TTC549 (cell line): ENCODE measurements at regions not wholly inside any gene's neighbourhood (a gene's known extent, or its start where the extent isn't known, plus 50 kb on each side); places are given as distances from the start of the nearest gene placed in this dataset.
"Not testable (repeated sequence)": the region's sequence is repeated elsewhere in the genome, so short reads cannot be mapped to it uniquely, and the experiment has no call there.

ENCODE experiments used
- FAIRE-seq: peaks from 2 replicates; lab custom pipeline; 2012; peaks lifted over from hg19 to GRCh38; lab: Jason Lieb, UNC

- no peak for FAIRE-seq
Observed at GRCh38 chr10:90031776-90032175, 330.4 kb downstream of the KIF20B start.

DNA sequence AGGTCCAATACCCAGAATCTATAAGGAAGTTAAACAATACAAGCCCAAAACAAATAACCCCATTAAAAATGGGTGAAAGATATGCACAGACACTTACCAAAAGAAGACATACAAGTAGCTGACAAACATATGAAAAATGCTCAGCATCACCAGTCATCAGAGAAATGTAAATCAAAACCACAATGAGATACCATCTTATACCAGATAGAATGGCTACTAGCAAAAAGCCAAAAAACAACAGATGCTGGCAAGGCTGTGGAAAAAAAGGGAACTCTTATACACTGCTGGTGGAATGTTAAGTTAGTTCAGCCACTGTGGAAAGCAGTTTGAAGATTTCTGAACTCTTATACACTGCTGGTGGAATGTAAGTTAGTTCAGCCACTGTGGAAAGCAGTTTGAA is 331.1 kb downstream of the KIF20B start:
- FAIRE-seq, result no peak

DNA sequence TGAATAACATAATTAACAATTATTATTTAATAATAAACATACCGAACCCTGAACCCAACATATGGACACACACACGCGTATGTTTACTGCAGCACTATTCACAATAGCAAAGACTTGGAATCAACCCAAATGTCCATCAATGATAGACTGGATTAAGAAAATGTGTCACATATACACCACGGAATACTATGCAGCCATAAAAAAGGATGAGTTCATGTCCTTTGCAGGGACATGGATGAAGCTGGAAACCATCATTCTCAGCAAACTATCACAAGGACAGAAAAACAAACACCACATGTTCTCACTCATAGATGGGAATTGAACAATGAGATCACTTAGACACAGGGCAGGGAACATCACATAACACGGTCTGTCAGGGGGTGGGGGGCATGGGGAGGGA is 333.5 kb downstream of the KIF20B start:
- not testable (repeated sequence) for FAIRE-seq

- no peak for FAIRE-seq
Observed at GRCh38 chr10:90041585-90041984, 340.2 kb downstream of the KIF20B start.

DNA sequence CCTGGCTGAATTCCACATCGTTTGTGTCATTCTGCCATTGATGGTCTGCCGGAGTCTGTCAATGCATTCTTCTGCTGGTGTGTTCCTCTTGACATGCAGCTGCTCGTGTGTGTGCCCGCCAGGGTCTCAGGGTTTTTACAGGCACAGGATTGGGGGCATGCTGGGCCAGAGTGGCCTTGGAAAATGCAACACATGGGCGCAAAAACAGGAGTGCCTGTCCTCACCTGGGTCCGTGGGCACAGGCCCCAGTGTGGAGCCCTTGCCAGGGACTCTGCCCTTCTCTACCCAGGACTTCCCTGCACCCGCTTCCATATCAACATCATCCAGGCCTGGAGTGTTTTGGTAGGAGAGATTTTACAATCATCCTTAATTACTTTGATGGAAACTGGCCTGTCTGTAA is 340.7 kb downstream of the KIF20B start:
- no peak for FAIRE-seq

DNA sequence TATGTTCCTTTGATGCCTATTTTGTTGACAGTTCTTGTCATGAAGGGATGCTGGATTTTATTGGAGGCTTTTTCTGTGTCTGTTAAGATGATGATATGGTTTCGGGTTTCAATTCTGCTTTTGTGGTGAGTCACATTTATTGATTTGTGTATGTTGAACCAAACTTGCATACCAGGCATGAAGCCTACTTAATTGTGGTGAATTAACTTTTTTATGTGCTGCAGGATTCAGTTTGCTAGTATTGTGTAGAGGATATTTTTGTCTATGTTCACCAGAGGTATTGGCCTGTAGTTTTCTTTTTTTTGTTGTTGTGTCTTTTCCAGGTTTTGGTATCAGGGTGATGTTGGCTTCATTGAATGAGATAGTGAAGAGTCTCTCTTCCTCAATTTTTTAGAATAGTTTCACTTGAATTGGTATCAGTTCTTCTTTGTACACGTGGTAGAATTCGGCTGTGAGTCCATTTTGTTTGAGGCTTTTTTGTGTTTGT is 345.9 kb downstream of the KIF20B start:
- FAIRE-seq, result no peak

GRCh38 chr10:90051053-90051452 is 349.7 kb downstream of the KIF20B start:
- FAIRE-seq, result no peak

- no peak for FAIRE-seq
Observed at GRCh38 chr10:90051474-90051873, 350.1 kb downstream of the KIF20B start.

GRCh38 chr10:90062786-90063185 is 361.4 kb downstream of the KIF20B start:
- FAIRE-seq, result no peak

DNA sequence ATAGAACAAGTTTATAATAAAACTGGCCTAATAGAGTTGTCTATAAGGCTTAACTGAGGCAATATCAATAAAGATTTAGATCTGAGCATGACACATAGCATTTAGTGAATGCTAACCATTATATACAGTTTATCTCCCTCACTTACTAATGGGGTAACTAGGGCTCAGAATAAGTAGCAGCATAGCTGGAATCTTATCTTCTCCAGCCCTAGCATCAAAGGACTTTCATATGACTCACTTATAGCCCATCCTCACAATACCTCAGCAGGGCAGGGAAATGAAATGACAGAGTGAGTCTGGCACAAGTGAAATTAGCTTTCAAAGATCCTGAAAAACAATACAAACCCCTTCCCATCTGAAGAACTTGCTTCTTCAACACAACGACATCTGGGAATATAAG is 362.9 kb downstream of the KIF20B start:
- FAIRE-seq, result no peak

GRCh38 chr10:90066435-90066834 is 365.0 kb downstream of the KIF20B start:
- no peak for FAIRE-seq

DNA sequence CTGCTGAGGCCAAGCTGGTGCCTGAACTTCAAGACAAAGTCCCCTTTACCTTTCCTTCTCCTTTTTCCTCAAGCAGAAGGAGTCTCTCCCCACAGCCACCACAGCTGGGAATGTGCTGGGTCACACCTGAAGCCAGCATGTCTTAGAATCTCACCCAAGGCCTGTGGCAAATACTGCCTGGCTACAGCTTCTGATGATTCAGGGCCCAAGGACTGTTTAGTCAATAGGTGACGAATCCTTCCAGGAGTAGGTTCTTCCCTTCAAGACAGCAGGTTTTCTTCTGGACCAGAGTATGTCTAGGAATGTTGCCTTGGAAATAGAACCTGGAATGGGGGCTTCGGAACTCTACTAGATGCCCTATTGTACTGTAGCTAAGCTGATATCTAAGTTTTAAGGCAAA is 374.6 kb downstream of the KIF20B start:
- FAIRE-seq, result no peak

DNA sequence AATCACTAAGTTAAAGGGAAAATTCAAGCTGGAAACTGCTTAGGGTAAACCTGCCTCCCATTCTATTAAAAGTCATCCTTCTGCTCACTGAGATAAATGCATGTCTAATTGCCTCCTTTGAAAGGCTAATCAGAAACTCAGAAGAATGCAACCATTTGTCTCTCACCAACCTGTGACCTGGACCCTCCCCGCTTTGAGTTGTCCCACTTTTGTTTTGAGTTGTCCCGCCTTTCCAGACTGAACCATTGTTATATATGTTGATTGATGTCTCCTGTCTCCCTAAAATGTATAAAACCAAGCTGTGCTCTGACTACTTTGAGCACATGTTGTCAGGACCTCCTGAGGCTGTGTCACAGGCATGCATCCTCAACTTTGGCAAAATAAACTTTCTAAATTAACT is 378.4 kb downstream of the KIF20B start:
- no peak for FAIRE-seq

GRCh38 chr10:90086606-90087190 is 385.3 kb downstream of the KIF20B start:
- FAIRE-seq, result not testable (repeated sequence)

DNA sequence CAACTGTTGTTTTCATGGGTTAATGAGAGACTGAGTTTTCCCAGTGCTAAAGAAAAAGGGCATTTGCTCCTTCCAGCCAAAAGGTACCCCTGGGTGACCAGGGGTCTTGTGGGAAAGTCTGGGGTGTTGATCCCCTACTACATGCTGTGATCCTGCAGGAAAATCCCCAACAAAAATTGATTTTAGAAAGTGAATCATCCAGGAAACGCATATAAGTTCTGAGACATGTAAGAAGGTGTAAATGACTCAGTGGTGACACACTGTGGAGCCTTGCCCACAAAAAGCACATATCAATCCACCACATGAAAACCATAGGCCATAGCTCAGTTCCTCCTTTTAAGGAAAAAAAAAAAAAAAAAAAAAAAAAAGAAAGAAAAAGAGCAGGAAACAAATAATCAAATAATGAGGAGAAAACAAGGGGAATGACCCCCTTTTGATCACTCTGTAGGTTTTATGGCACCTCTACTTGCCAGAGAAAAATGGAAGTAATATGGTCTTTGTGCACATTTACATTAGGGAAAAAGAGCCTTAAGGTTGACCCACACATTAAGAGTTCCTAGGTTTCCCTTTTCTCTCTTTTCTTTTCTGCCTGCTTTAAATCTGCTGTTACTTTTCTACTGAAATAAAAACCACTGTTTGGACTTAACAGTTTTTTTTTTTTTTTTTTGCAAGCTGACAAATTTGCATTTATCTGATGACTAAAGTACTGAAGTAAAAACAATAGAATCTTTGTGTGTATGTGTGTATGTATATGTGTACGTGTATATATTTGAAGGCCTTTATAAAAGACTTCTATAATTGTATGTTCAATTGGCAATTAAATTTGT is 386.0 kb downstream of the KIF20B start:
- FAIRE-seq, result no peak

DNA sequence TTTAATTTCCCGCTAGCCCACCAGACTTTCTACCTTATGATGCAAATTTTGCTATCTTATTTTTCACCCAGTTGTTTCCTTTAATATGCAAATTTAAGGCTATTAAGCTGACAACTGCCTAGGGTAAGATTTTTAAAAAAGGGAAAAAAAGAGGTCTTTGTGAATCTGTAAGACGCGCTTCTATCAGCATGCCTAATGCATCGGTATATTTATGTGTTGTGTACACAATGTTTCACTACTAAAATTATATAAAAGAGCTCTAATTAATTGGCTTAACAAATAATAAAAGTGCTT is 386.6 kb downstream of the KIF20B start:
- FAIRE-seq, result no peak

GRCh38 chr10:90089719-90090118 is 388.3 kb downstream of the KIF20B start:
- no peak for FAIRE-seq

GRCh38 chr10:90096196-90096595 is 394.8 kb downstream of the KIF20B start:
- FAIRE-seq, result no peak

DNA sequence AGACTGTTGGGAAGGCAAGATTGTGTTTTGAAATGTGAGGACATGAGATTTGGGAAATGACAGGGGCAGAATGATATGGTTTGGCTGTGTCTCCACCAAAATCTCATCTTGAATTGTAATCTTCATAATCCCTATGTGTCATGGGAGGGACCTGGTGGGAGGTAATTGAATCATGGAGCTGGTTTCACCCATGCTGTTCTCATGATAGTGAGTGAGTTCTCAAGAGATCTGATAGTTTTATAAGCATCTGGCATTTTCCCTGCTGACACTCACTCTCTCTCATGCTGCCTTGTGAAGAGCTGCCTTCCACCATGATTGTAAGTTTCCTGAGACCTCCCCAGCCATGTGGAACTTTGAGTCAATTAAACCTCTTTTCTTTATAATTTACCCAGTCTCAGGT is 406.2 kb downstream of the KIF20B start:
- not testable (repeated sequence) for FAIRE-seq

DNA sequence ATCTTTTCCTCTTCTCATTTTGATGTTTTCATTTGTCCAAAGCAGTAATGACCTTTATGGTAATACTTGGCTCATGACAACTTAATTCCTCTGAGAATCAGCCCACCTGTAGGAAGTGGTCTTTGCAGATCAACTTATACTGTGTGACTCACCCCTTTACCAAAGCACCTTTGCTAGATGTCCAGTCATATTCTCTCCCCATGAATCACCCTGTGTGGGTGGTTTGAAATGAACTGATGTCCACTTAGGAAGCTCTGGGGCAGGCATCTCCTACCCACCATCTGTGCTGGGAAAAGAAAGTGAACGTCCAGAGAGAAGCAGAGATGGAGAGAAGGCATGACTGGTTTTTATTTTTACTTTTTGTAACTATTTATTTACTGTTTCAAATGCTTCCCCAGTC is 410.3 kb downstream of the KIF20B start:
- FAIRE-seq, result no peak

- no peak for FAIRE-seq
Observed at GRCh38 chr10:90112681-90113080, 411.3 kb downstream of the KIF20B start.

GRCh38 chr10:90118567-90118966 is 417.2 kb downstream of the KIF20B start:
- FAIRE-seq, result not testable (repeated sequence)

GRCh38 chr10:90119631-90120280 is 418.4 kb downstream of the KIF20B start:
- not testable (repeated sequence) for FAIRE-seq
